ENCODE measurements at regions not wholly inside any gene's neighbourhood (a gene's known extent, or its start where the extent isn't known, plus 50 kb on each side); places are given as distances from the start of the nearest gene placed in this dataset.

DNA sequence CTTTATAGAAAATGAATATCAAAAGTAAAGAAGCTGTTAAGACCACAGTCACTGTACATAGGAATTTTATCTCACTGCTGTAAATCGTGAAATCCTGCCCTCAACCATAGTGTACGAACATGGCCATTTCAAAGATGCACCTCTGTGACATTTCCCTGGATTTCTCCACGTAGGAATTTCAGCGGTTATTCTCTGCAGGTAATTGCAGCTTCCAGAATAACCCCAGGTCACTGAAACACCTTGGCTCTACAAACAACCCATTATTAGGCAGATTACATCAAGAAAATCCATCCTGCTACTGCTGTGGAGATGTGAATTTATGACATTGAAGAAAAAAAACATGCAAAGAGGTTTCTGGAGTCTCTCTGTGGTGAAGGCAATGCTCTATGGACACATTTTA is 196.2 kb upstream of the USP25 start:
- DNase-seq (ENCODE audit: low spot score): no peak

DNA sequence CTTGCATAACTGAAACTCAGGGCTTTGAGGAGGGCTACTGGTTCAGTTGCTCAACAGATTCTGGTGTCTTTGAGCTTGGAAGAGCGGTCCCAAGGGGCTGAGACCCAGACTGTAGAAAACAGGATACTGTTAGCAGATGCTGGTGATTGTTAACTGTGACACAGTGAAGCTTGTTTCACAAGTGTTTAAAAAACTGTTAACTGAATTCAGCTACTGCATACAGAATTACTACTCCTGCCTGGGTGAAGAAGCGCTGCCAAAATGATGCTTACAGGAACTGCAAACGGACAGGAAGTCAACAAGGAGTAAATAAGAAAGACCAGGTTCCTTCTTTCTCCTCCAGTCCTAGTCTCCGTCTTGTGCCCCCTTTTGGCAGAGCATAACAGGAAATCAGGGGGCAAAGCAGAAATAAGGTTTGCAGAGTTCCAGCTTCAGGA is 195.3 kb upstream of the USP25 start:
- no peak for DNase-seq (ENCODE audit: low spot score)

DNA sequence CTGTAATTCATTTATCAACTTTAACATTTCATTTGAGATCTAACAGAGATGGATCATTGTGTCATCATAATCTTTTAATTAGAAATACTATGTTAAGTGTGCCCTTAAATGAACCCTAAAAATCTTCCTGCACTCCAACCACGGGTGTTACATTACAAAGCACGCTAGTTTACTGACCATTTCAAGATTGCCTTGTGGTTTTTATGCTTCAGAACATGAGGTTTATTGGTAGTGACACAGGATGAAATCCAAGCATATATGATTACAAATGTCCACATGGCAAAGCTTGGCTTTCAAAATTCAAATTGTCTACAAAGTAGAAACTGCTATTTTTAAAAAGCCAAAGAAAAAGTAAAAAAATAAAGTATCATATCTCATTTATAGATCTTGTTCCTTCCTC is 190.4 kb upstream of the USP25 start:
- DNase-seq (ENCODE audit: low spot score): no peak

DNA sequence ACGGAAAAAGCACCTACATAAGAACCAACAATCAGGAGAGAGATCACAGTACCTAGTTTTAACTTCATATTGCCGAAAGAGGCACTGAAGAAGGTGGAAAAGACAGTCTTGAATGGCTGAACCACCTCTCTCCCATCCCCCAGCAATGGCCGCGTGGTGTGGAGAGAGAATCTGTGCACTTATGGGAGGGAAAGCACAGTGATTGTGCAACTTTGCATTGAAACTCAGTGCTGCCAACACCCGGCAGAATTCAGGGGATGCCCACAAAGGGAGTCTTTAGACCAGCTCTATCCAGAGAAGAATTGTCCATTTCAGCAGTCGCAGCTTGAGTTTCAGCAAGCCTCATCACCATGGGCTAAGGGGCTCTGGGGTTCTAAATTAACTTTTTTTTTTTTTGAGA is 186.3 kb upstream of the USP25 start:
- no peak for DNase-seq (ENCODE audit: low spot score)

DNA sequence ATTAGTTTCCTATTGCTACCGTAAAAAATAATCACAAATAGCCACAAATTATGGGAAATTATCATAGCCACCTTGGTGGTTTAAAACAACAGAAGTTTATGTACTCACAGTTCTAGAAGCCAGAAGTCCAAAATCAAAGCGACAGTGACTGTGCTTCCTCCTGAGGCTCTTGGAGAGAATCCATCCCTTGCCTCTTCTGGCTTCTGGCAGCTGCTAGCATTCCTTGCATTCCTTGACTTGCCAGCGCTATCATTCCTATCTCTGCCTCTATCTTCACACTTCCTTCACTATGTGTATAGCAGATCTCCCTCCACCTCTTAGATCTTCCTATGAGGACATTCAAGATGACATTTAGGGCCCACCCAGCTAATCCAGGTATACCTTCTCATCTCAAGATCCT is 180.1 kb upstream of the USP25 start:
- DNase-seq (ENCODE audit: low spot score): no peak

DNA sequence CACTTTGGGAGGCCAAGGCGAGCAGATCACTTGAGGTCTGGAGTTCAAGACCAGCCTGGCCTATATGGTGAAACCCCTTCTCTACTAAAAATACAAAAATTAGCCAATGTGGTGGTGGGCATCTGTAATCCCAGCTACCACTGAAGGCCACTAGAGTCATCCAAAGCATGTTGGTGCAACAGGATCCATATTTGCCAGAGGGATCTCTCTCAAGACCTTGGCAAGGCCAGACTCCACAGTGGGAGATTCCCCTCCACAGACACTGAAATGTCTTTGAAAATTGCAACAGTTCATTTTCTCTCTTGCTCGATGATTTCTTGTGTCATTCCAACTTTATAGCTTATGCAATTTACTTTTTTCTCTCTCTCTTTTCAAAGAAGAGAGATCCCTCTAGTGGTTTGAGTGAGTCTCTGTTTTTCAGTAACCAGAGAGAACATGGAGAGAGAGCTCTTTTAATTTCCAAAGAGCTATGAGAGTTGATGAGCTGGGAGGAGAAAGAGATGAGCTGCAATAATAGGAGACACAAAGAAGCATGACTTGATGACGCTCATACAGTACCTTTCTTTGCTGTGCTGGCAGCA is 176.8 kb upstream of the USP25 start:
- DNase-seq (ENCODE audit: low spot score): no peak

DNA sequence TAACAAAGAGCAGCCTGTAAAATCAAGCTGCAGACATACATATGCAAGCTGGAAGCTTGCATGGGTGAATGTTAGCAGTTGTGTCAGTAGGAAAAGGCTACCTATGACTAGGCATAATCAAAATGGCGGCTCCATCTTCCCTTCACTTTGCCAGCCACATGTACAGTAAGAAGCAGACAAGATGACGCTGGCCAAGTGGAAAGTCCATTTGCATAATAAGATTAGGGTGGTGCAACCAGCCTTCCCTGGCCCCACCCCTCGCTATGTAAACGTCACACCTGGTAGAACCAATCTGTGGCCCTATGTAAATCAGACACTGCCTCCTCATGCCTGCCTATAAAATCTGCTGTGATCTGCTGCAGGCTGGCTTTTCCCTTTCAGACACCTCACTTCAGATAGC is 171.9 kb upstream of the USP25 start:
- DNase-seq (ENCODE audit: low spot score): no peak

DNA sequence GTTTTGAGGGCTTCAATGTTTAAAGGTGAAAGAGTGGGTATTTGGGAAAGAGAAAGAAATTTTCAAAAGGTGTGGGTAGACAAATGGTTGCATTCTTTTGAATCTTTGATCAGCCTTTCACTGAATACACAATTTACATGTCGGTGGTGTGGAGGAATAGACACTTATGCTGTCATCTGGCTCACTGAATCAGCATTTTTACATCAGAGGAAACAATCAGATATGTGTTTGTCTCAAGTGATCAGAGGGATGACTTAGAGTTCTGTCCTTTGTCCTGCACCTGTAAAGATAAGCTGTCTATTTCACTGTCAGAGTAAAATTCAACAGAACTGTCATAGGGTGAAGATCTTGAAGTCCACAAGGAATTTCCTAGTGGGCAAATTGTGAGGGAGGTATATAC is 170.9 kb upstream of the USP25 start:
- DNase-seq (ENCODE audit: low spot score): no peak

DNA sequence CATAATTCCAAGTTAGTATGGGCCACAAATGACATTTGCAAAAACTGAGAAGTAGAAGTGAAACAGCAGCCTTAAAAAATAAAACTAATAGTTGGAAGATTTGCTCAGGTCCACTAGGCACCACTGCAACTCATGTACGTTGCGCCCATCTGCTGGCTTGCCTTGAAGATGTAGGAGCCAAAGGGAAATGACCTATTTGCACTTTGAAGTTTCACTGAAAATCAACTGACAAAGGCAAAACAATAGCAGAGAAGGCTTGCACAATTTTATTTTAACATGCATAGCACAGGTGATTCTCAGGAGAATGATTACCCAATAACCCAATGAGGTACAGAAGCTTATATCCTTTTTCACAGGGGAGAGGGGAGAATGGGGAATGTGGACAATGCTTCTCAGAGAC is 170.1 kb upstream of the USP25 start:
- no peak for DNase-seq (ENCODE audit: low spot score)

DNA sequence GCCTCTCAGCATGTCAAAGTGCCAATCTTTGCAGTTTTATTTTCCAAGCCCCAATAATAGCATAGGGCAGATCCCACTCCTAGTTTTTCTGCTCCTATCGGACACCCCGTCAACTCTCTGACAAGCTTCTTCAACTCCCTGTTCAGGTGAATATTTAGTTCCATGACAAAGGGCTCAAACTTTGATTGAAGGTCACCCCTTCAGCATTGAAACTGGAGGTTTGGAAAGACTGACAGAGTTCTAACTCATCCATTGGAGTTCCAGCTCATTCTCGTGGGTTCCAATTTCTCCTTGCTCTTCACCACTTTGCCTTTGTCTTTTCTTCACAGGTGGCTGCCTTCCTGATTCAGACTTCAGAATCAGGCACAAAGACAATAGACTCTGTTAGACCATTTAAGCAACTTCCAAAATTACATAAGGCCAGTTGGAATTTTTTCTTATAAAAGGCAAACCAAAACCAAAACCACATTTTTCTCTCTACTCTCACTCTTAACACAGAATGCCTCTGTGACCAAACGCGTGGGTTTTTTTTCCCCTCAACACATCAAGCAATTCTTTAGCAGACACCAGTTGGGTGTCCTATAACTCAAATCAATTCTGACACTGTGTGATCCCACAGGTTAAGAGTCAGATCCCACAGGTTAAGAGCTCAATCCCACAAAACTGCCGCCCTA is 169.3 kb upstream of the USP25 start:
- no peak for DNase-seq (ENCODE audit: low spot score)

DNA sequence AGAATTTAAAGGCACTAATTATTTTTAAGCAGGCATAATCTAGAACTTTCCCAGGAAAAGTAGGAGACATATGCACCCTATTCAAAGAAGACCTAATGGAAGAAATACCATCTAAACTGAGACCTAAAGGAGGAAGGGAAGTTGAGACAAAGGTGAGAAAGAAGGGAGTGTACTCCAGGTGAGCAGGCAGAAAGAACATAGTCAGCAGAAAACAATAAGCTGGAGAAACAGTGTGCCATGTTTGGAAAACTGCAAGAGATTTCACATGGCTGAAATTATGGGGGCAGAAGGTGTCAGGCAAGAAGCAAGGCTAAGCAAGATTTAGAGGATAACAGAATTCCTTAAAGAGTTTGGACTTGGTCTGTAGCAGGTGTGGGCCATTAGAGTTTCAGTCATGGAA is 167.0 kb upstream of the USP25 start:
- DNase-seq (ENCODE audit: low spot score): no peak

DNA sequence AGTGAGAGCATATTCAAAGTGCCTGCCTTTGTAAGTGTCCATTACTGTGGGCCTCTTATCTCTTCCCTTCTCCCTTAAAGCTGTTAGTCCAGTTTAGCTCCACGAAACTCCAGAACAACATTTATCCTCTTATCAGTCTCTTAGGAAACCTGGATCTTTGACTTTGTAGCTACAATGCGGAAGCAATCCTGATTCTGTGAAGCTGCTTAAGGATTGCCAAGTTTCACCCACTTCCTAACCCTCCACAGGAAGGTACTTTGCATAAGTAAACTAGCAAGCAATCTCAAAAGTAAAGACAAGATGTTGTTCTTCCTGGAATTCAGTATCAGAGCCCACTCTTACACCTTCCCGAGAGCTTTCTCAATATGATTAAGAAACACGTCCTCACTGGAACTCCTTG is 164.9 kb upstream of the USP25 start:
- DNase-seq (ENCODE audit: low spot score): no peak

DNA sequence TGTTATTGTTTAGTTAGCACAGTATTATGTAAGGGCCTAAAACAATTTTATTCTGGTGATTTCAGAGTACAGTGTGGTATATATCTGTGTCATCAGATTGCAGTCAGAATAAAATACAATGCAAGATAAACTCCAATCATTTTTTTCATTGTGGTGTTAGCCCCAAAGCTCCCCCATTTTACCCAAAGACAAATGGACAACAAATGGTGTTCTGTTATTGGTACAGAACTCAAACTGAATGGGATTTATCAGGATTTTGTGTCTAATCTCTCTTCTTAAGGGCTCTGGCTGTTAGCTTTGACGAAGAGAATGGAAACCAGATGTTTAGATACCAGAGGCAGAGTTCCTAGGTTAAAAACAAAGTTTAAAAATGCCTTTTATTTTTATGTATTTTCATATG is 163.1 kb upstream of the USP25 start:
- DNase-seq (ENCODE audit: low spot score): no peak

DNA sequence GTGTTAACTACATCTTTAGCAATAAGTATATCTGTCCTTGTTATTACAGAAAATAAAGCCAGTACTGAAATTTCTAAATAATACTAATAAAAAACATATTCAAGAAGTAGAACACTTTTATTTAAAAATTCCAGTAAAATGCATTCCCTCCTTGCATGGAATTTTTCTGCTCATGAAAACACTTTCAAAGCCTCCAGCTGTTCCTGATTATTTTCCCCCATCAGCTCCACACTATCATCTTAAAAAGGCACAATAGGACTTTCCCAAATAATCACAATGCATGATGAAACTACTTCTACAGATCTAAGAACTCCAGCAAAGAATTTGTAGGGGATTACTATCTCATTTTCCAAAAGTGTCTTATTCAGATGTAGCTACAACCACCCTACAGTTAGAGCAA is 162.6 kb upstream of the USP25 start:
- no peak for DNase-seq (ENCODE audit: low spot score)

DNA sequence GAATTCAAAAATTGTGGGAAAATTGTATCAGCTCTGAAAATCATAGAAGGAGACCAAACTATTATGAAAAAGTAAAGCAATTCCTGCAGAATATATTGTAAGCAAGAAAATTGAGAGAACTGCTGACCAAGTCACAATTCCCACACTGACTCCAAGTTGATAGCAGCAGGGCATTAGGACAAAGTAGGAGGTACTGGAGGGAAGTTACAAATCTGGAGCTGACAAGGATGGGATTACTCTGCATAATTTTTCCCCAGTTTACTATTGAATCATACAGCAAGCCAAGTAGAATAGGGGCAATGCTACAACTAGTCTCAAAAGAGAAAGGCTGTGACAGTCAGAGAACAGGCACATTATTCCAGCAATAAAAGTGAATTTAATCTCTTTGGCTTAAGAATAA is 161.3 kb upstream of the USP25 start:
- no peak for DNase-seq (ENCODE audit: low spot score)

DNA sequence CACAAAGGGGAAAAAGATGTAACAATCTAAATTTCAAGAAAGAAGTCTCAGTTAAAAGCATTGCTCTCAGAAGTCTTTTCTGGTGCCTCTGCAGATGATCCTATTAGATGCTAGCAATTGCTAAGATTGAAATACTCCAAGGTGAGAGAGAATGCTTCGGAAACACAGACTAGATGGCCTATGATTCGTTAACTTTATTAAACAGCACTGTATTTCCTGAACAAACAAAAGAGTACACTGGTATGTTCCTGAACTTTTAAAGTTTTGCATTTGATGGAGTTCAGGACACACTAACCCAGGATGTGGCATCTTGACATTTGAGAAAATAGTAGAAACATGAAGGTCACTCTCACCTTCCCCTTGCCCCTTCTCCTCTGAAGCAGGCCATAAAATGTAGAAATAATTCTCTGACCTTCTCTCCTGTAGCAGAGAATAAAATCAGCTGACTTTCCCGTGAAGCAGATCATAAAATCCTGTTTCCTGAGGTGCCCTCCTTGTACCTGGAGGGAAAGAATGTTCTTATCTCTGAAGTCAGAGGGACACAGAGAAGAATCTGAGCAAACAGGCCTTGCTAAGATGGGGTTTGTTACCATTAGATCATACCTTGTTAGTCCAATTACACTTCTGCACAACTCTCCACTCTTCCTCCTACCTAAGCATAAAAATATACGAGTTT is 142.9 kb upstream of the USP25 start:
- no peak for DNase-seq (ENCODE audit: low spot score)

DNA sequence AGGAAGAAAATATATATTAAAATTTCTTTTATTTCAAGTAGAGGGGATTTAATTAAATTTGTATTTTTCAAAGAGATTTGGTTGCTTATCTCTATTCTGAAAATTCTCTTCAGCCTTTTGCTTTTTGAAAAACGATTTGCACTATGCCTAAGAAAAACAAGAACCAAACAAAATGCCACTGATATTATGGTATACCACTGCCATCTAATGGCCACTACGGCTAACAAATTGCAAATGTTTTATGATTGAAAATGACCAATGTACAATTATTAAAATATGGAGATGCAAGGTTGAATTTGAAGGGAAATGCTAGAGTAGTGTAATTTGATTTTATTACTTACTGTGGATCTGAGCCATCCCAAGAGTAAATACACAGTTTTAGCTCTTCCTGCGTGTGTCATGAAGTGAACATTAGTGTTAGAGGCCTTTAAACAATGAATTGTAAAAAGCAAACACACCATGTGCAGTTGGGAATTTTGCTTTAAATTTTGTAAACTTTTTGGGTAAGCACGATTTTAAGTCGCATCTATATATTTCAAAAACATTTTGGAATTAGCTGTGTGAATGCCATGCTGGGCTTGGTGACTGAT is 137.4 kb upstream of the USP25 start:
- no peak for DNase-seq (ENCODE audit: low spot score)

DNA sequence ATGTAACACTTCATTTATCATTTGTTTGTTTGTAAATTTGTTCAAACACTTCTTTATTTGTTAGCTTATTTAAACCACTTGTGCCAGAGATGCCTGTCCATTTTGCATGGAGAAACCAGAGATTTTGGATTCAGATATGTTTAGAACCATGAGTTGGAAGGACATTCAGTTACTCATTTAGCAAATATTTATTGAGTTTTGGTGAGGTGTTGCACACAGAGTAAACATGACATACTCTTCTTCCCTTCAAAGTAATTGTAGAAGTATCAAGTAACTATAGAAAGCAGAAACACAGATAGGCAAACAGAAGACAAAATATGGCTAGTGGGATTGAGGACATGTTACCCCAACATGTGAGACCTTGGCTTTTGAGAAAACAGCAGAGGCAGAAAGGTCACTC is 136.8 kb upstream of the USP25 start:
- no peak for DNase-seq (ENCODE audit: low spot score)

DNA sequence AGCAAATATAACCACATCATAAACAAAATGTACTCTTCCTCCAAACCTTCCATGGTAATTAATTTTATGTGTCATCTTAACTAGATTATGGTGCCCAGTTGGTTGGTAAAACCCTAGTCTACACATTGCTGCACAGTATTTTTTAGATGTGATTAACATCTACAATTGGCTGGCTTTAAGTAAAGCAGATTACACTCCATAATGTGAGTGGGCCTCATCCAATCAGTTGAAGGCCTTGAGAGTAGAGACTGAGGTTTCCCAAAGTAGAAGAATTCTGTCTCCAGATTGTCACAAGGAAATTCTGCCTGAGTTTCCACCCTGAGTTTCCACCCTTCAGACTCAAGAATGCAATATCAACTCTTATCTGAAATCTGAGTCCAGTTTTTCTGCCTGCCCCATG is 128.4 kb upstream of the USP25 start:
- no peak for DNase-seq (ENCODE audit: low spot score)

DNA sequence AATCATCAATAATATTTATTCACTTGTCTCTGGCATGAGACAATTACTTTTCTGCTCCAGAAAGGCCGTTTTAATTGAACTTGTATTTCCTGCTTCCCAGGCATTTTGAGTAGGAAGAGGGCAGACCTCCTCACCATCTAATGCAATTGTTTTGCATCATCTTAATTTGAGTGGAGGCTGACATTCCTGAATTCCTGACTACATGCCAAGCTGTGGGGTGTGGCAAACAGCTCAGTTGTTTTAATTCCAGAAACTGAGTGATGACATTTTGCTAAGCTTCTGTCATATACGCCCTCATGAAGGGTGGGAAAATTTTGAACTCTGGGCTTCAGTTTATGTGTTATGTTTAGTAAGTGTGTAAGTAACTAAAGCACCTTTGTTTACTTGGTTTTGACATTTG is 125.4 kb upstream of the USP25 start:
- DNase-seq (ENCODE audit: low spot score): no peak

DNA sequence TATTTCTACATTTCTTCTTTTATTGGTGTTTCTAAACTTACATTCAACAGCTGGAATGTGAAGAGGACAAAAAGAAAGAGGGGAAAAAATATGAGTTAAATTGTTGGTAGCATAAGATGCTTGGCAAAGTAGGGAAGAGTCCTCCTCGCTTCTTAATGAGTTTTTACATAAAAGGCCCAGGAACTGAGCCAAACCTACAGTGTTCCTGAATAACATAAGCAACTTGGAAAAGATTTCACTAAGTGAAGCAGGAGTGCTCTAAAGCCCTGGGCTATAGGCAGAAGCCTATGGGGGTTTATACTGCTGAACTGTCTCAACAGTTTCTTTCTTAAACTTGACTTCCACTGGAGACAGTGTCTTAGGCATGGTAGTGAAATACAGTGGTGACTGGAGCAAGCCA is 115.0 kb upstream of the USP25 start:
- DNase-seq (ENCODE audit: low spot score): no peak

DNA sequence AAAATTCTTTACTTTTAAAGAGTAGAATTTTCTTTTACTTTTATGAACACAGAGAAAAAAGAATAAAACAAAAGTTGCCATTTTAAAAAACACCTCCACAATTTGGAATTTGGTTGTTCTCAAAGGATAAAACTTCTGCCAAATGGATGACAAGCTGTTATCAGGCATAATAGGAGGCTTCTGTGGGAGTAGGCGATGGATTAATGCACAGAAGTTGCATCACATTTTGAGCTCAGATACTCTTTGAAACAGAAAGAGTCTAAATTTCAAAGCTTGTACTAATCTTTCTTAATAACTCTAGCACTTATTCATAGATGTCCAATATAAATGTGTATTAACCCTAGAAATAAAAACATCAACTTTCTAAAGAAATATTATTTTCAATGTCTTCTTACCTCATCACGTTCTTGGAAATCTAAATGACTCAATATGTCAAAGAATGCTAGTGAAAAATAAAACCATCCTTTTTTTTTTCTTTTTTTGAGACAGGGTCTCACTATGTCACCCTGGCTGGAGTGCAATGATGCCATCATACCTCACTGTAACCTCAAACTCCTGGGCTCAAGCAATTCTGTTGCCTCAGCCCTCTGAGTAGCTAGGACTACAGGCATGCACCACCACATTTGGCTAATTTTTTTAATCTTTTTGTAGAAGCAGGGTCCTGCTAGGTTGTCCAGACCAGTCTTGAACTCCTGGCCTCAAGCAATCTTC is 112.8 kb upstream of the USP25 start:
- no peak for DNase-seq (ENCODE audit: low spot score)

DNA sequence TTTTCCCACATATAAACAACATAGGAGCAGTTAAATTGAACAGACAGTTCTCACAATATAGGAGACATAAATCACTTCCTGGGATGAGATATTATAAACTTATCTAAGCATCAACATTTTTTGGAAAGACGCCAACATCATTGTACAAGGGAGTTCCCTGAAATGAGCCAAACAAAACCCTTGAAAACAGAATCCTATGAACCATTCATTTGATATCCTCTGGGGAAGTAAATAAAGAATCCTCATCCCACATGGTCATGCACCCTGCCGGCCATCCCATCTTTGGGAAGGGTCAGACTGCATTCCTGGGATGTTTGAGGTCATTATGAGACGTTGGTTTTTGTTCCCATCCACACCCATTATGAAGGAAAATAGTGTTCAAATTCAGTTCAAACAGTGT is 111.8 kb upstream of the USP25 start:
- DNase-seq (ENCODE audit: low spot score): no peak
